ENCODE measurements at regions not wholly inside any gene's neighbourhood (a gene's known extent, or its start where the extent isn't known, plus 50 kb on each side); places are given as distances from the start of the nearest gene placed in this dataset.
"Not testable (repeated sequence)": the region's sequence is repeated elsewhere in the genome, so short reads cannot be mapped to it uniquely, and the experiment has no call there.

DNA sequence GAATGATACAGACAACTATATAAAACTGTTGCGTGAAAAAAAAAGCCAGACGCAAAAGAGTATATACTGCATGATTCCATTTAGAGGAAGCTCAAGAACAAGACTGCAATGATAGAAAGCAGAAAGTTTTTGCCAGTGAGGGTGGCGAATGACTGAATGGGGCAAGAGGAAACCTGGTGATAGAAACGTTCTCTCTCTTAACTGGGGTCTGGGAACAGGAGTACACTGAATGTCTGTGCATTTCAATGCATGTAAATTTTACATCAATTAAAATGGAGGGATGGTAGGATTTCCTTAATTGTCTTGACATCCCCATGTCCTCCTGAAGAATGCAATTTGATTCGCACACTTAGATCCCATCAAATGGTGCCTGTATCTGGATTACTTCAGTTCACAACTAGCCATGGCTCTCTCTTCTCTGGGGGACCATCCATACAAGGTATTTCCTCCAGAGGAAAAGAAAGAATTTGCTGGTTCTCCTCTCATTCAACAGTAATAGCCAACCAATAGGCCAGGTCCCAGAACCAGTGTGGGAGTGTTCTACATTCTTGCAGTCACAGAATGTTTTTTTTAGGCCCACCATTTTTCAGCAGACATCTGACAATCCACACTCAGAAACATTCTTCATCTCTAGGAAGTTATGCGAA is 221.0 kb upstream of the KLF14 start:
- no peak overlapping the region for H3K27ac ChIP-seq (ENCODE audit: low read length)
- H3K4me3 ChIP-seq (ENCODE audit: low read length), result no peak overlapping the region
- WGBS, result 93% methylated on average over 6 of the region's 6 CpGs
- no peaks in the 10 kb centered on the region for H3K9me3 ChIP-seq (ENCODE audit: control insufficient read depth, low read length)
- intact Hi-C loops (cut with DNase I), result no loop called here
- DNase-seq, result no peak
- H3K4me1 ChIP-seq (ENCODE audit: control insufficient read depth, insufficient read depth, low read length), result peaks cover 17% of the 10 kb centered on the region
- H3K27me3 ChIP-seq (ENCODE audit: control insufficient read depth, insufficient read depth), result no peaks in the 10 kb centered on the region
- ATAC-seq, result no peak

DNA sequence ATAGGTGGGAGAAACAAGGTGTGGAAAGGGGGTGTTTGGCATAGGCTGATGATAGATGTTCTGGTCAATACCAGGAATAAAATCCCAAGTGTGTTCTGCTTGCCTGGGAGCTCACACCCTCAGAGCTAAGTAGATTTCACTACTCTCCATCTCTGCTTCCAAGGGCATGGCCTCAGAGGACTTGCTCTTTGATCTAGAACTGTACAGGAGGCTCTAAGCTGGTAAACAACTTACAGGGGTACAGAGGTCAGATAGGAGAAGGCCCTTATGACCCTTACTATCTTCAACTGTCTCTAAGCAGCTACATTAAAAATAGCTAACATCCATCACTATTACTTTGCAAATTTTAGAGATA is 221.5 kb upstream of the KLF14 start:
- ATAC-seq (no peak), DNase-seq (no peak)
- peaks cover 18% of the 10 kb centered on the region for H3K4me1 ChIP-seq (ENCODE audit: control insufficient read depth, insufficient read depth, low read length)
- no peaks in the 10 kb centered on the region for H3K27me3 ChIP-seq (ENCODE audit: control insufficient read depth, insufficient read depth)
- no peaks in the 10 kb centered on the region for H3K9me3 ChIP-seq (ENCODE audit: control insufficient read depth, low read length)
- intact Hi-C loops (cut with DNase I), result no loop called here
- no peak overlapping the region for H3K4me3 ChIP-seq (ENCODE audit: low read length)
- H3K27ac ChIP-seq (ENCODE audit: low read length), result no peak overlapping the region

DNA sequence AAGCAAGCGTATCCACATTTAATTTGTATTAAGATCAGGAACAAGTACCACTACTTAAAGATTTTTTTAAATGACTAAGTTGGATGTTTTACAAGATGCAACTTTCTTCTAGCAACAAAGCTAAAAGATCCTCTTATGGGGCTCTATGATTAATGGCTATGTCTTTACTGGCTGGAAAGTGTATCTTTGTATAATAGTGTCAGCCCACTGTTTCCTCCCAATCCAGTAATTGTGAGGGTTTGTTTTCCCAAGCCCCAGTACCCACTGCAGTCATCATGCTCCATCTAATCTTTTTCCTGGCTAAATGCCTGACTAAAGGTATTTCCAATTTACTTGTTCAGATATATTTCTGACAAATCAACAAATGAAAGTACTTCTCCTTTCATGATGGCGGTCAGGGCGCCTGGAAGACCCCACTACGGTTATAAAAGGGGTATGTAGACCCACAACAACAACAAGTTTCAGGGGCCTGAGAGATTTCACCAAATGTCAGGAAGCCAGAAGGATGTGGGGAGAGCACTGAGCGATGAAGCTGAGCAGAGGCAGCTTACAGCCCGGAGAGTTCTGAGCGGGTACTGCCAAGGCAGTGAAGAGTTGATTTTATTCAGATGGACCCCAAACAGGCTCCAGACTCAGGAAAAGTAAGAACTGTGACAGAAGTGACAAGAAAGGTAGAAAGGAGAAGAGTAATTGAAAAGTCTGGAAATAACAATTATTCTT is 222.6 kb upstream of the KLF14 start:
- H3K4me3 ChIP-seq (ENCODE audit: low read length), result no peak overlapping the region
- 63% methylated on average over 7 of the region's 7 CpGs for WGBS
- intact Hi-C loops (cut with DNase I), result no loop called here

DNA sequence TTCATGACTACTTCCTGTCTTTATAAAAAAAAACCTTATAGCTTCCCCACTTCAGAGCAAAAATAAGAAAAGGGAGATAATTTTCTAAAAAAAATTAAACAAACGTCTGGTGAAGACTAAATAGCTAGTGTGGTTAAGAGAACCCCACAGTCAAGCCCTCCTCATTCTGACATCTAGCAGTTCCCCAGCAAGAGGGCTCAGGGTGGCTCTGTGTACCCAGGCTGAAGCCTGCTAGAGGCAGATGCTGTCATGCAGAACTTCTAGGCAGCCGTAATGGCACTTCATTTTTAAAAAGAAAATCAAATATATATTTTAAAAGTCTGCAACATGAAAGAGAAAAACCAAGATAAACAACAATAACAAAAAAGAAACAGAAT is 223.1 kb upstream of the KLF14 start:
- intact Hi-C loops (cut with DNase I), result no loop called here
- Histone ChIP-seq H3K4me3 (ENCODE audit: low read length) (no peak overlapping the region), H3K4me1 (ENCODE audit: control insufficient read depth, insufficient read depth, low read length) (peaks cover 20% of the 10 kb centered on the region)

More for the DNA sequence above, 222.6 kb upstream of the KLF14 start:
- H3K9me3 ChIP-seq (ENCODE audit: control insufficient read depth, low read length), result no peaks in the 10 kb centered on the region
- no peaks in the 10 kb centered on the region for H3K27me3 ChIP-seq (ENCODE audit: control insufficient read depth, insufficient read depth)
- H3K27ac ChIP-seq (ENCODE audit: low read length), result no peak overlapping the region
- H3K4me1 ChIP-seq (ENCODE audit: control insufficient read depth, insufficient read depth, low read length), result peaks cover 21% of the 10 kb centered on the region
- DNase-seq (no peak), ATAC-seq (peak in 1 of 2 donors; percentile 65)

DNA sequence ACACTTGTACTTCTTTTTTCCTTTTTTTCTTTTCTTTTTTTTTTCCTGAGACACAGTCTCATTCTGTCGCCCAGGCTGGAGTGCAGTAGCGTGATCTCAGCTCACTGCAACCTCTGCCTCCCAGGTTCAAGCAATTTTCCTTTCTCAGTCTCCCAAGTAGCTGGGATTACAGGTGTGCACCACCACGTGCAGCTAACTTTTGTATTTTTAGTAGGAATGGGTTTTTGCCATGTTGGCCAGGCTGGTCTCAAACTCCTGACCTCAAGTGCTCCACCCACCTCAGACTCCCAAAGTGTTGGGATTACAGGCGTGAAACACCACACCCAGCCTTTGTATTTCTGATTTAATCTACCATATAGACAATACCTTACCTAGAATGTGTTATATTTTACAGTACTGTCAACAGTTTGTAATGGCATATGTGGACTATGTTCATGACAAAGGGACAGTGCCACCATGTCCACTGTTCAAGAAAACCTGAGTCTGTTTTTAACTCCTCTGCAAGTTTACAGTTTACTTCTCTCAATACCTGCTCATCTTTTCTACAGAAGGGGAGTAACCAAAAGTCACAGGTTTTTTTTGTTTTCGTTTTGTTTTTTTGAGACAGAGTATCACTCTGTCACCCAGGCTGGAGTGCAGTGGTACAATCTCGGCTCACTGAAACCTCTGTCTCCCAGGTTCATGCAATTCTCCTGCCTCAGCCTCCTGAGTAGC is 223.9 kb upstream of the KLF14 start:
- WGBS, result 90% methylated on average over 6 of the region's 6 CpGs
- H3K4me1 ChIP-seq (ENCODE audit: control insufficient read depth, insufficient read depth, low read length), result peaks cover 20% of the 10 kb centered on the region
- not testable (repeated sequence) for H3K4me3 ChIP-seq (ENCODE audit: low read length)

More for the DNA sequence above, 223.1 kb upstream of the KLF14 start:
- ATAC-seq (no peak), DNase-seq (no peak)
- H3K9me3 ChIP-seq (ENCODE audit: control insufficient read depth, low read length), result no peaks in the 10 kb centered on the region
- H3K27ac ChIP-seq (ENCODE audit: low read length), result no peak overlapping the region
- no peaks in the 10 kb centered on the region for H3K27me3 ChIP-seq (ENCODE audit: control insufficient read depth, insufficient read depth)
- WGBS, result 48% methylated on average over 2 of the region's 2 CpGs

DNA sequence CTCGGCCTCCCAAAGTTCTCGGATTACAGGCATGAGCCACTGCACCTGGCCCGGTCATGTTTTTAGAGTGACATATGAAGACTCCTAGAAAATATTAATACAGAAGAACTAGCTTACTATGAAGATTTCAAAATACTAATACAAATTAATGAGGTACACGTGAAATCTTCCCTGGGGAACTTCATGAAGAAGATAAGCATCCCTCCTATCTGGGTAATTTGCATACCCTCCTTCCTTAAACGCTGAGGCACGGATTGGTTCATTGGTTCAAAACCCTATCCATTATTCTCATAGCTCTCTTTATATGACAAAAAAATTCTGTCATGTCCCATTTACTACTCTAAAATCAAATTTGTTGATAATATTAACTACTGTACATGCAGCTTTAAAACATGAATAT is 224.8 kb upstream of the KLF14 start:
- ATAC-seq (no peak), DNase-seq (no peak)
- Histone ChIP-seq H3K4me3 (ENCODE audit: low read length) (no peak overlapping the region), H3K4me1 (ENCODE audit: control insufficient read depth, insufficient read depth, low read length) (peaks cover 20% of the 10 kb centered on the region), H3K9me3 (ENCODE audit: control insufficient read depth, low read length) (no peaks in the 10 kb centered on the region), H3K27ac (ENCODE audit: low read length) (no peak overlapping the region), H3K27me3 (ENCODE audit: control insufficient read depth, insufficient read depth) (no peaks in the 10 kb centered on the region)
- WGBS, result 67% methylated on average over 6 of the region's 6 CpGs
- intact Hi-C loops (cut with DNase I), result no loop called here

More for the DNA sequence above, 223.9 kb upstream of the KLF14 start:
- H3K27me3 ChIP-seq (ENCODE audit: control insufficient read depth, insufficient read depth); H3K9me3 ChIP-seq (ENCODE audit: control insufficient read depth, low read length); intact Hi-C loops (cut with DNase I); DNase-seq; H3K27ac ChIP-seq (ENCODE audit: low read length); ATAC-seq: not testable (repeated sequence)

DNA sequence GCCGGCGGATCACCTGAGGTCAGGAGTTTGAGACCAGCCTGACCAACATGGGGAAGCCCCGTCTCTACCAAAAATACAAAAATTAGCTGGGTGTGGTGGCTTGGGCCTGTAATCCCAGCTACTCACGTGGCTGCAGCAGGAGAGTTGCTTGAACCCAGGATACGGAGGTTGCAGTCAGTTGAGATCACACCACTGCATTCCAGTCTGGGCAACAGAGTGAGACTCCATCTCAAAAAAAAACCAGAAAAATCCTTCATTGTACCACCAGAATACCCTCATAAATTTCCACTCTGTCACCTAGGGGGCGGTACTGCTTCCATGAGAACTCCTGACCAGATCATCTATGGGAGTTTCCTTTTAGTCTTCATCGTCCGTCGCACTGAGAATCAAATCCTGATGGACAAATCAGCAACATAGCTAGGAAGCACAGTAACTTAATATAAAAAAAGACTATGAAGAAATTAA is 225.8 kb upstream of the KLF14 start:
- H3K4me1 ChIP-seq (ENCODE audit: control insufficient read depth, insufficient read depth, low read length), result peaks cover 20% of the 10 kb centered on the region
- H3K4me3 ChIP-seq (ENCODE audit: low read length), result no peak overlapping the region
- ATAC-seq, result no peak

DNA sequence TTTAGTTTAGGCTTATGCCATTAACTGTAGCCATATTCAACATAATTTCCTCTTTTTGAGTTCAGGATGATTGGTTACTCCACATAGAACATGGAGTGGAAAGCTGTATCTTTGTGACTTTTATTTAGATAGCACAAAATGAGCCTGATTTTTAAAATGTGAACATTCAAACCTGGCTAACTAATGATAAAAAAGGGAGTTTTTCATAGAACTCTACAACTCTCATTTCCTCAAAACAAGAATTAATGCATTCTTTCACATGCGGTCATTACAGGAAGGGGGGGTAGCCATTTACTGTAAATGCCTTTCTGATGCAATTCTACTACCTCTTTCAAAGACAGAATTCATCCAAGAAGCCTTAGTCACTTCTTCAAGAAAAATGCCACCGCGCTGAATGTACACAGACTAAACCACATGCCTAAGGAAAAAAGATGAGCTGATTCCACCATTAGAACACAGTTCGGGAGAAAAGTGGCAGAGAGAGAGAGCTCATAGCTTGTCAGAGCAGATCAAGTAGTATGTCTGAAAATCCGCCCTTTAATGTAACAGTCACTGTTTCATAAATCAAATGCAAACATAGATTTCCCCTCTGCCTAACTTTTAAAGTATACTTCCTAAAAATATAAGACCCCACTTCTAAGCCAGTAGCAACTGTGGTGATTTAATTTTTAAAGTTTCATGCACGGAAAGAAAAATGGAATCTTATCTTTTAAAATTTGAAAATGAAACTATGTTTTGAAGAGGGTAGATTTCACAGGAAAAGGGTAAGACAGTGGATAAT is 226.4 kb upstream of the KLF14 start:
- ATAC-seq, result peak; percentile 35 to 65

More for the DNA sequence above, 225.8 kb upstream of the KLF14 start:
- 78% methylated on average over 9 of the region's 9 CpGs for WGBS
- DNase-seq, result no peak
- Histone ChIP-seq H3K9me3 (ENCODE audit: control insufficient read depth, low read length) (no peaks in the 10 kb centered on the region), H3K27me3 (ENCODE audit: control insufficient read depth, insufficient read depth) (no peaks in the 10 kb centered on the region), H3K27ac (ENCODE audit: low read length) (no peak overlapping the region)
- intact Hi-C loops (cut with DNase I), result no loop called here

DNA sequence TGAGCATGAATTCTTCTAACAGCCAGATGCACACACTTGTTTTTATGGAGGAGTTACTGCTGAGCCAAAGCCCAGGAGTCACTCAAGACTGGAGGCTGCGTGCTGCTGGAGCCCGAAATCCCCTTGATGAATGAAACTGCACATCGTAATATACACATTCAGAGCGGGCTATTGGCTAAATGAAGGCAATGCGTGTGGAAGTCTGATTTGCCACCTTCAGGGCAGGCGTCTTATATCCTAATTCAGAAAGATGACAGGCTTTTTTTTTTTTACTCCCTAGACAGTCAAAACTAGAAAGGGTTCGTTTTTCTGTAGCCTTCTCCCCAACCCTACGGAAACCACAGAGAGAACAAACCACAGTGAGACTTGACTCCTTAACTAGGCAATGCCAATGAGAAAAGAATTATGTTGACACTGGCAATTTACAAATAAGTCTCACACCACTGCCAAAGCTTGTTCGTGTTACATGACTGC is 227.2 kb upstream of the KLF14 start:
- Histone ChIP-seq H3K4me3 (ENCODE audit: low read length) (no peak overlapping the region), H3K9me3 (ENCODE audit: control insufficient read depth, low read length) (no peaks in the 10 kb centered on the region), H3K27ac (ENCODE audit: low read length) (no peak overlapping the region), H3K27me3 (ENCODE audit: control insufficient read depth, insufficient read depth) (no peaks in the 10 kb centered on the region), H3K4me1 (ENCODE audit: control insufficient read depth, insufficient read depth, low read length) (peaks cover 19% of the 10 kb centered on the region)
- no peak for DNase-seq
- WGBS, result 76% methylated on average over 9 of the region's 9 CpGs
- intact Hi-C loops (cut with DNase I), result no loop called here
- peak in 1 of 2 donors; percentile 14 for ATAC-seq

More for the DNA sequence above, 226.4 kb upstream of the KLF14 start:
- no peak overlapping the region for H3K4me3 ChIP-seq (ENCODE audit: low read length)
- WGBS, result 57% methylated on average over 6 of the region's 6 CpGs
- no peaks in the 10 kb centered on the region for H3K9me3 ChIP-seq (ENCODE audit: control insufficient read depth, low read length)
- DNase-seq, result no peak
- H3K4me1 ChIP-seq (ENCODE audit: control insufficient read depth, insufficient read depth, low read length), result peaks cover 20% of the 10 kb centered on the region
- intact Hi-C loops (cut with DNase I), result no loop called here
- no peak overlapping the region for H3K27ac ChIP-seq (ENCODE audit: low read length)
- H3K27me3 ChIP-seq (ENCODE audit: control insufficient read depth, insufficient read depth), result no peaks in the 10 kb centered on the region

DNA sequence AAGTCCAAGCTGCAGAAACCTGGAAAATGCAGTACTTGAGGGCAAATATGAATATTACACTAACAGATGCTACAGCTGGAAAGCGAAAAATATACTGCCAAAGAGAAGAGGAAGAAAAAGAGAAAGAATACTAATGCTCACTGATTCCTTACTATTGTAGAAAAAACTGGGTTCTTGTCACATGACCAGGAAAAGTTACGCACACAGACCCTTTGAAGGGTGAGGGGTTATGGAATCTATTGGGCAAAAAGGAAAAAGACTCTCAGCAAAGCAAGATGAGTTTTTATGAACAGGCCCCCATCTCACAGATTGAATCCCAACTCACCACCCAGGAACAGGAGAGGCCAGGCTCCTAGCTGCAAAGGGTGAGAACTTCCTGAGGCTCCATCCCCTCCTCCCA is 228.1 kb upstream of the KLF14 start:
- WGBS, result 90% methylated on average over 2 of the region's 2 CpGs
- no peaks in the 10 kb centered on the region for H3K27me3 ChIP-seq (ENCODE audit: control insufficient read depth, insufficient read depth)
- no peak for ATAC-seq
- peaks cover 17% of the 10 kb centered on the region for H3K4me1 ChIP-seq (ENCODE audit: control insufficient read depth, insufficient read depth, low read length)
- no peak overlapping the region for H3K27ac ChIP-seq (ENCODE audit: low read length)
- intact Hi-C loops (cut with DNase I), result no loop called here
- no peak overlapping the region for H3K4me3 ChIP-seq (ENCODE audit: low read length)
- DNase-seq, result no peak
- no peaks in the 10 kb centered on the region for H3K9me3 ChIP-seq (ENCODE audit: control insufficient read depth, low read length)
